PC-9 (cell line): ENCODE measurements at regions not wholly inside any gene's neighbourhood (a gene's known extent, or its start where the extent isn't known, plus 50 kb on each side); places are given as distances from the start of the nearest gene placed in this dataset.

Source experiments
- BruUV-seq: library from RNA; stranded (reverse); fragments of 400-500 nt; replicated peaks from 2 replicates; lab custom pipeline; 2021; lab: Mats Ljungman, UMichigan
- CTCF ChIA-PET: fragments of 300-600 bp; sonication (Branson Sonifier 250); formaldehyde crosslinking; loops from one replicate; lab custom pipeline; 2022; ENCODE audit warnings: antibody characterized with exemption; lab: Charles Lee
- POLR2A ChIA-PET: fragments of 300-600 bp; sonication (Branson Sonifier 250); formaldehyde crosslinking; loops from one replicate; lab custom pipeline; 2022; ENCODE audit warnings: antibody characterized with exemption; ENCODE audit not compliant: unreplicated experiment; lab: Charles Lee
- DNase-seq, 2 experiments: peaks; one replicate each; pipeline versions ENCODE4 v3.0.0 to v3.0.0-alpha.2; 2015 to 2022; ENCODE audit warnings: mixed read lengths in 1 of 2
- H2AFZ ChIP-seq: fragments of 200-600 bp; sonication (generic); 2 replicates; pipeline ENCODE4 v1.8.1; 2017; ENCODE audit warnings: antibody characterized with exemption
- H3F3A ChIP-seq: fragments of 200-600 bp; sonication (generic); 2 replicates; pipeline ENCODE4 v1.8.1; 2017; ENCODE audit warnings: antibody characterized with exemption, mild to moderate bottlenecking, low read depth; ENCODE audit not compliant: insufficient read depth
- H3K27ac ChIP-seq: fragments of 200-600 bp; sonication (generic); 2 replicates; pipeline ENCODE4 v1.6.1; 2016; ENCODE audit warnings: mixed run types
- H3K27me3 ChIP-seq: fragments of 200-600 bp; sonication (generic); 2 replicates; pipeline ENCODE4 v1.6.1; 2016; ENCODE audit warnings: low read depth, mixed run types; ENCODE audit not compliant: insufficient read depth
- H3K36me3 ChIP-seq: fragments of 200-600 bp; sonication (generic); 2 replicates; pipeline ENCODE4 v1.6.1; 2016; ENCODE audit warnings: low read depth, mixed run types
- H3K4me1 ChIP-seq: fragments of 200-600 bp; sonication (generic); replicated peaks from 2 replicates; pipeline ENCODE4 v1.6.1; 2016; ENCODE audit warnings: mixed run types; ENCODE audit not compliant: insufficient read depth
- H3K4me2 ChIP-seq: fragments of 200-600 bp; sonication (generic); 2 replicates; pipeline ENCODE4 v1.6.1; 2017; ENCODE audit warnings: mixed run types
- H3K4me3 ChIP-seq: fragments of 200-600 bp; sonication (generic); 2 replicates; pipeline ENCODE4 v1.6.1; 2016; ENCODE audit warnings: mixed run types
- H3K79me2 ChIP-seq: fragments of 200-600 bp; sonication (generic); 2 replicates; pipeline ENCODE4 v1.6.1; 2017; ENCODE audit warnings: low read depth, mixed run types
- H3K9me2 ChIP-seq: fragments of 200-600 bp; sonication (generic); 2 replicates; pipeline ENCODE4 v1.8.1; 2017; ENCODE audit warnings: mild to moderate bottlenecking; ENCODE audit not compliant: insufficient read depth
- H3K9me3 ChIP-seq: fragments of 200-600 bp; sonication (generic); 2 replicates; pipeline ENCODE4 v1.8.1; 2016; ENCODE audit warnings: low read depth; ENCODE audit not compliant: insufficient read depth
- H4K20me1 ChIP-seq: fragments of 200-600 bp; sonication (generic); 2 replicates; pipeline ENCODE4 v1.8.1; 2017; ENCODE audit not compliant: insufficient read depth
- EZH2 ChIP-seq: fragments of 200-600 bp; sonication (generic); IDR thresholded peaks from 2 replicates; pipeline ENCODE4 v1.8.0; 2017; ENCODE audit warnings: antibody characterized with exemption, low read depth
- intact Hi-C: fragments of 100-400 bp; cut with micrococcal nuclease; formaldehyde crosslinking; loops from one replicate; pipeline ENCODE4 v1.10.0; 2022; ENCODE audit not compliant: unreplicated experiment
- TF ChIP-seq, protein P1 (sequence below): fragments of 200-600 bp; sonication (generic); conservative IDR thresholded peaks from 2 replicates; pipeline ENCODE4 v1.6.1; 2017; ENCODE audit warnings: mixed run types, antibody characterized with exemption, mild to moderate bottlenecking, moderate library complexity

DNA sequence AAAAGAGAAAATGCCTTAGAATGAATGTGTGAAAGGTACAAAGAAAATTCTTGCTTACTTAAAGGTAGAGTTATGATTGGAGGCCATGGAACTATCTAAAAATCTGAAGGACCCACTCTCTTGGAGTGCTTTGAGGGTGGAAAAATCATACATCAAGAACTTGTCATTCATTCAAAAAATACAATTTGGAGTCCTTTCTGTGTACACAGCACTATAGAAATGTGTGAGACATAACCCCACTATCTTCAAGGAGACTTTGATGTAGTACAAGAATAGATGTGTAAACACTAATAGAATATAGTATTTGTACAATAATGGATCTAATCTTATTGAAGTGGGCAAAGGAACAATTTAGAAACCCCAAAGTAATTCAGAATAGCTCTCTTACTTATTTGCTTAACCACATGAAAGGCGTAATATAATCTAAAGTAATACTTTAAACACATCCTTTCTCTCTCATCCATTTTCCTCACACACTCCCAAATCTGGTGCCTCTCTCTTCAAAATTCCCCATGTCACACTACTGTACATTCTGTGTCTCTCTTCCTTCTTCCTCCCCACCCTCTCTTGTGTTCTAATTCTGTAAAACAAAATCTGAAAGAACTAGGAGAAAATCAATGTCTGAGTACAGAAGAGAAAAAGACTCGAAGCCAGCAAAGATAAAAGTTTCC lies 166.7 kb downstream of the DNAJB9 start:
- no peak overlapping the region for H3K27ac ChIP-seq
- H3K9me3 ChIP-seq, result no peaks in the 10 kb centered on the region
- H3F3A ChIP-seq, result no peaks in the 10 kb centered on the region
- ChIA-PET POLR2A (no interaction called here), CTCF (no interaction called here)
- no peaks in the 10 kb centered on the region for H3K36me3 ChIP-seq
- no peaks in the 10 kb centered on the region for H3K4me1 ChIP-seq
- H3K4me3 ChIP-seq, result no peak overlapping the region
- H2AFZ ChIP-seq, result no peak overlapping the region
- H4K20me1 ChIP-seq, result no peaks in the 10 kb centered on the region
- peaks cover 7% of the 10 kb centered on the region; the same call in 1 of the 2 replicates for H3K9me2 ChIP-seq
- no TSS peak for BruUV-seq
- intact Hi-C loops, result no loop called here
- no peak for DNase-seq
- H3K79me2 ChIP-seq, result no peaks in the 10 kb centered on the region
- TF ChIP-seq EZH2, result no peak
- TF ChIP-seq, protein P1, sequence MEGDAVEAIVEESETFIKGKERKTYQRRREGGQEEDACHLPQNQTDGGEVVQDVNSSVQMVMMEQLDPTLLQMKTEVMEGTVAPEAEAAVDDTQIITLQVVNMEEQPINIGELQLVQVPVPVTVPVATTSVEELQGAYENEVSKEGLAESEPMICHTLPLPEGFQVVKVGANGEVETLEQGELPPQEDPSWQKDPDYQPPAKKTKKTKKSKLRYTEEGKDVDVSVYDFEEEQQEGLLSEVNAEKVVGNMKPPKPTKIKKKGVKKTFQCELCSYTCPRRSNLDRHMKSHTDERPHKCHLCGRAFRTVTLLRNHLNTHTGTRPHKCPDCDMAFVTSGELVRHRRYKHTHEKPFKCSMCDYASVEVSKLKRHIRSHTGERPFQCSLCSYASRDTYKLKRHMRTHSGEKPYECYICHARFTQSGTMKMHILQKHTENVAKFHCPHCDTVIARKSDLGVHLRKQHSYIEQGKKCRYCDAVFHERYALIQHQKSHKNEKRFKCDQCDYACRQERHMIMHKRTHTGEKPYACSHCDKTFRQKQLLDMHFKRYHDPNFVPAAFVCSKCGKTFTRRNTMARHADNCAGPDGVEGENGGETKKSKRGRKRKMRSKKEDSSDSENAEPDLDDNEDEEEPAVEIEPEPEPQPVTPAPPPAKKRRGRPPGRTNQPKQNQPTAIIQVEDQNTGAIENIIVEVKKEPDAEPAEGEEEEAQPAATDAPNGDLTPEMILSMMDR, result no peak
- H3K4me2 ChIP-seq, result no peak overlapping the region
- peaks cover 21% of the 10 kb centered on the region for H3K27me3 ChIP-seq

- TF ChIP-seq, protein P1, result no peak
- TF ChIP-seq EZH2, result no peak
- no TSS peak for BruUV-seq
- ChIA-PET POLR2A (interaction anchor here (0.6 kb wide), 1 partner anchor 537 kb away, joined by 3 read pairs; no protein-coding TSS in a partner anchor), CTCF (no interaction called here)
- H3F3A ChIP-seq, result no peaks in the 10 kb centered on the region
- H3K4me3 ChIP-seq, result no peak overlapping the region
- H3K79me2 ChIP-seq, result no peaks in the 10 kb centered on the region
- no peaks in the 10 kb centered on the region for H3K36me3 ChIP-seq
- H3K9me2 ChIP-seq, result no peaks in the 10 kb centered on the region; the same call in 1 of the 2 replicates
- H3K27me3 ChIP-seq, result no peaks in the 10 kb centered on the region
- no peak overlapping the region for H3K4me2 ChIP-seq
- no peak overlapping the region for H2AFZ ChIP-seq
- no peaks in the 10 kb centered on the region for H3K9me3 ChIP-seq
- H3K4me1 ChIP-seq, result no peaks in the 10 kb centered on the region
- intact Hi-C loops, result no loop called here
- H4K20me1 ChIP-seq, result no peaks in the 10 kb centered on the region
- H3K27ac ChIP-seq, result no peak overlapping the region
- DNase-seq, result no peak
Measured at GRCh38 chr7:108770981-108771745, 201.5 kb downstream of the DNAJB9 start.

- H3F3A ChIP-seq, result no peaks in the 10 kb centered on the region
- H2AFZ ChIP-seq, result no peak overlapping the region
- BruUV-seq, result no TSS peak
- no peaks in the 10 kb centered on the region for H4K20me1 ChIP-seq
- TF ChIP-seq, protein P1, result no peak
- TF ChIP-seq EZH2, result no peak
- no peaks in the 10 kb centered on the region for H3K27me3 ChIP-seq
- intact Hi-C loops, result no loop called here
- H3K9me2 ChIP-seq, result no peaks in the 10 kb centered on the region; the same call in 1 of the 2 replicates
- H3K27ac ChIP-seq, result no peak overlapping the region
- no peak overlapping the region for H3K4me3 ChIP-seq
- H3K4me2 ChIP-seq, result no peak overlapping the region
- no peaks in the 10 kb centered on the region for H3K79me2 ChIP-seq
- H3K4me1 ChIP-seq, result no peaks in the 10 kb centered on the region
- H3K36me3 ChIP-seq, result no peaks in the 10 kb centered on the region
- ChIA-PET CTCF (no interaction called here), POLR2A (no interaction called here)
- H3K9me3 ChIP-seq, result no peaks in the 10 kb centered on the region
- no peak for DNase-seq
Measured at GRCh38 chr7:108771853-108772252, 202.2 kb downstream of the DNAJB9 start.
